ENCODE measurements at regions not wholly inside any gene's neighbourhood (a gene's known extent, or its start where the extent isn't known, plus 50 kb on each side); places are given as distances from the start of the nearest gene placed in this dataset.

- TF ChIP-seq POLR2A (IDR thresholded peaks at IDR 0.05) (no peak), CTCF (IDR thresholded peaks at IDR 0.05) (no peak)
Measured at GRCh38 chr14:66094001-66094727, 392.0 kb upstream of the CCDC196 start.

Data from uterus (tissue), 2 donors.